ENCODE measurements at regions not wholly inside any gene's neighbourhood (a gene's known extent, or its start where the extent isn't known, plus 50 kb on each side); places are given as distances from the start of the nearest gene placed in this dataset.
A peak's percentile ranks its signal among the peaks of the same experiment; 100 is the strongest.

DNA sequence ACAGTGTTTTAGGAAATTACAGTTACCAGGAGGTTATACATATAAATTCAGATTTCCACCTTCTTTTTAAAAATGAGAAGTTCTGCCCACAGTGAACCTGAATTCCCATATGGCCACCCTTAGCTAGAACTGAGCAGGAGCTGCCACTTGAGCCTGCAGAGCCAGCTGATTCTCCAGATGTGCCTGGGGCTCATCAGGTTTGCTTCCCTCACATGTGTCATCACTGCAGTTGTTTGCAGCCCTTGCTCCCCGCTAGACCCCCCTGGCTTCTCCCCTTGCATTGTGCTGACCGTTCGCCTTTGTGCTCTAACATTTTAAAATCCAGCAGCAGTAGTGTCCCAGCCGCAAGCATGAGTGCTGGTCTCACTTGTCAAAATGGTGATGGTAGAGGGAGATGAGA, 131.1 kb downstream of the UTRN start:
- no peak for TF ChIP-seq DRAP1 (CRISPR knock-in tag; IDR thresholded peaks at IDR 0.05)
- TF ChIP-seq TRAFD1 (CRISPR knock-in tag; IDR thresholded peaks at IDR 0.05; ENCODE audit: borderline replicate concordance), result 0 out of 2 replicates have a peak, but pooled peaks have one; percentile 10
- TF ChIP-seq ZBTB39 (CRISPR knock-in tag; IDR thresholded peaks at IDR 0.05), result no peak
- TF ChIP-seq ATF4 (CRISPR knock-in tag; IDR thresholded peaks at IDR 0.05), result peak in 1 of 2 experiments; percentile 19; a peak in 1 of 4 replicates
- no peak for TF ChIP-seq NCOR1 (IDR thresholded peaks at IDR 0.05; ENCODE audit: borderline replicate concordance, low read length)
- no peak for TF ChIP-seq ZNF816 (CRISPR knock-in tag; IDR thresholded peaks at IDR 0.05; ENCODE audit: borderline replicate concordance)
- 0 out of 2 replicates have a peak, but pooled peaks have one; percentile 14 for TF ChIP-seq PREB (CRISPR knock-in tag; IDR thresholded peaks at IDR 0.05)
- in situ Hi-C loops (cut with HindIII; ENCODE audit: extremely low pct_ligation_motif_present, low pct_unique_long_range_greater_than_20kb) (no loop called here), intact Hi-C loops (cut with micrococcal nuclease; ENCODE audit: unreplicated experiment) (no loop called here)
- H2AFZ ChIP-seq (ENCODE audit: low read length), result no peak overlapping the region
- peaks cover 76% of the 10 kb centered on the region for H4K20me1 ChIP-seq (ENCODE audit: insufficient read depth, low read length)
- no peak overlapping the region for H3K4me2 ChIP-seq (ENCODE audit: low read depth, low read length)
- peaks cover 0 to 2% of the 10 kb centered on the region in 2 experiments; a peak in 3 of 5 replicates for H3K36me3 ChIP-seq (replicated peaks in 1 of 2; ENCODE audit: control insufficient read depth in 1 of 2, insufficient read depth in 2 of 2, low read length in 2 of 2)
- no peak for FAIRE-seq
- H3K4me3 ChIP-seq (replicated peaks in 1 of 3; ENCODE audit: insufficient read depth in 1 of 3, low read depth in 2 of 3, low read length in 3 of 3), result no peak overlapping the region
- H3K27ac ChIP-seq (ENCODE audit: extremely low read length, insufficient read depth, low read length), result no peak overlapping the region
- no peak for DNase-seq (ENCODE audit: low spot score)
- ATAC-seq, result no peak
- H3K9ac ChIP-seq (ENCODE audit: insufficient read depth, low read depth, low read length), result no peak overlapping the region
- 91% methylated on average over 4 of the region's 4 CpGs for WGBS (ENCODE audit: low lambda C conversion rate)
- no TSS peak for BruUV-seq (replicated peaks)
- ChIA-PET CTCF (ENCODE audit: low intra/inter-chr PET ratio, low total read pairs) (no interaction called here), POLR2A (no interaction called here)
- peaks cover 84% of the 10 kb centered on the region for H3K79me2 ChIP-seq (ENCODE audit: insufficient read depth, low read length)
- H3K27me3 ChIP-seq (ENCODE audit: control insufficient read depth in 1 of 2, insufficient read depth in 2 of 2, low read length in 2 of 2), result no peaks in the 10 kb centered on the region
- no peaks in the 10 kb centered on the region for H3K9me3 ChIP-seq (ENCODE audit: low read length)
- H3K4me1 ChIP-seq (ENCODE audit: insufficient read depth, low read length), result peaks cover 35% of the 10 kb centered on the region

Measured in HepG2 (cell line).